WTC11 (cell line): ENCODE measurements at regions not wholly inside any gene's neighbourhood (a gene's known extent, or its start where the extent isn't known, plus 50 kb on each side); places are given as distances from the start of the nearest gene placed in this dataset.
A peak's percentile ranks its signal among the peaks of the same experiment; 100 is the strongest.

Experiments used
- ATAC-seq: fragments of 200-7000 bp; cut with Tn5 transposase; 2 replicates; pipeline ENCODE4 v1.10.0; 2021; ENCODE audit warnings: mild to moderate bottlenecking, moderate library complexity
- CTCF ChIA-PET: fragments of 300-600 bp; sonication (Branson Sonifier 250); formaldehyde crosslinking; loops from one replicate; lab custom pipeline; 2021; ENCODE audit warnings: antibody characterized with exemption; lab: Charles Lee
- POLR2A ChIA-PET: fragments of 350-600 bp; sonication (Branson Sonifier 250); formaldehyde crosslinking; loops from one replicate; lab custom pipeline; 2021; ENCODE audit warnings: antibody characterized with exemption; lab: Charles Lee
- DNase-seq: peaks from one replicate; pipeline ENCODE4 v3.0.0; 2021; ENCODE audit warnings: low spot score
- H3K27ac Mint-ChIP-seq: 2 replicates; pipeline ENCODE4 v1.8.0; 2021; ENCODE audit warnings: mixed read lengths
- H3K27me3 Mint-ChIP-seq: 2 replicates; pipeline ENCODE4 v1.8.0; 2021; ENCODE audit warnings: low read depth, mild to moderate bottlenecking, moderate library complexity, mixed read lengths
- H3K36me3 Mint-ChIP-seq: 2 replicates; pipeline ENCODE4 v1.8.0; 2021; ENCODE audit warnings: mixed read lengths
- H3K4me1 Mint-ChIP-seq: 2 replicates; pipeline ENCODE4 v1.8.0; 2022; ENCODE audit warnings: mixed read lengths
- H3K4me3 Mint-ChIP-seq: 2 replicates; pipeline ENCODE4 v1.8.0; 2021; ENCODE audit warnings: mild to moderate bottlenecking, moderate library complexity, mixed read lengths
- H3K9me3 Mint-ChIP-seq: 2 replicates; pipeline ENCODE4 v1.8.0; 2021; ENCODE audit warnings: mixed read lengths
- EMX1 ChIP-seq: fragments of 250-450 bp; sonication (Bioruptor Pico); IDR thresholded peaks from 2 replicates; pipeline ENCODE4 v1.8.0; 2021; ENCODE audit warnings: mild to moderate bottlenecking
- FOXJ3 ChIP-seq: sonication (generic); formaldehyde crosslinking; IDR thresholded peaks from 2 replicates; pipeline ENCODE4 v1.9.0; 2021; ENCODE audit warnings: missing genetic modification reagents, mild to moderate bottlenecking, borderline replicate concordance
- FOXK1 ChIP-seq: sonication (generic); formaldehyde crosslinking; IDR thresholded peaks from 2 replicates; pipeline ENCODE4 v1.8.0; 2022; ENCODE audit warnings: mild to moderate bottlenecking, moderate library complexity, missing genetic modification reagents
- FOXP1 ChIP-seq: sonication (generic); formaldehyde crosslinking; IDR thresholded peaks from 2 replicates; pipeline ENCODE4 v1.8.0; 2022; ENCODE audit warnings: missing genetic modification reagents, mild to moderate bottlenecking, moderate library complexity, borderline replicate concordance
- IRF2 ChIP-seq: sonication (generic); formaldehyde crosslinking; IDR thresholded peaks from 2 replicates; pipeline ENCODE4 v1.8.0; 2022; ENCODE audit warnings: low read depth, missing genetic modification reagents, borderline replicate concordance
- KAT7 ChIP-seq: sonication (generic); formaldehyde crosslinking; IDR thresholded peaks from 2 replicates; pipeline ENCODE4 v1.8.1; 2023; ENCODE audit warnings: missing genetic modification reagents, mild to moderate bottlenecking, borderline replicate concordance
- MXD4 ChIP-seq: fragments of 250-450 bp; sonication (Bioruptor Pico); IDR thresholded peaks from 2 replicates; pipeline ENCODE4 v1.8.0; 2021; ENCODE audit warnings: mild to moderate bottlenecking, moderate library complexity, borderline replicate concordance
- NFATC4 ChIP-seq: fragments of 250-450 bp; sonication (Bioruptor Pico); IDR thresholded peaks from 2 replicates; pipeline ENCODE4 v1.9.0; 2021; ENCODE audit warnings: mild to moderate bottlenecking
- NFE2L1 ChIP-seq: sonication (generic); formaldehyde crosslinking; IDR thresholded peaks from 2 replicates; pipeline ENCODE4 v1.8.1; 2023; ENCODE audit warnings: missing genetic modification reagents
- NR2C2 ChIP-seq: sonication (generic); formaldehyde crosslinking; IDR thresholded peaks from 2 replicates; pipeline ENCODE4 v1.8.0; 2022; ENCODE audit warnings: mild to moderate bottlenecking, missing genetic modification reagents
- RELA ChIP-seq: sonication (generic); formaldehyde crosslinking; IDR thresholded peaks from 2 replicates; pipeline ENCODE4 v1.8.1; 2022; ENCODE audit warnings: missing genetic modification reagents, mild to moderate bottlenecking, borderline replicate concordance
- SMAD3 ChIP-seq: sonication (generic); formaldehyde crosslinking; IDR thresholded peaks from 2 replicates; pipeline ENCODE4 v1.8.0; 2022; ENCODE audit warnings: missing genetic modification reagents, mild to moderate bottlenecking, borderline replicate concordance
- SP1 ChIP-seq: sonication (generic); formaldehyde crosslinking; conservative IDR thresholded peaks from 2 replicates; pipeline ENCODE4 v1.8.1; 2022; ENCODE audit warnings: missing genetic modification reagents
- ZNF416 ChIP-seq: fragments of 250-450 bp; sonication (Bioruptor Pico); IDR thresholded peaks from 2 replicates; pipeline ENCODE4 v1.9.0; 2021; ENCODE audit warnings: mild to moderate bottlenecking, inconsistent platforms
- ZNF671 ChIP-seq: fragments of 250-450 bp; sonication (Bioruptor Pico); IDR thresholded peaks from 2 replicates; pipeline ENCODE4 v1.8.0; 2021; ENCODE audit warnings: mild to moderate bottlenecking
- TF ChIP-seq, protein P1 (sequence below): fragments of 250-450 bp; sonication (Bioruptor Pico); IDR thresholded peaks from 2 replicates; pipeline ENCODE4 v1.9.0; 2021; ENCODE audit warnings: mild to moderate bottlenecking, borderline replicate concordance
- TF ChIP-seq, protein P2 (sequence below): sonication (generic); formaldehyde crosslinking; IDR thresholded peaks from 2 replicates; pipeline ENCODE4 v1.8.1; 2023; ENCODE audit warnings: mild to moderate bottlenecking, missing genetic modification reagents, moderate library complexity
- TF ChIP-seq, protein P3 (sequence below): sonication (generic); formaldehyde crosslinking; IDR thresholded peaks from 2 replicates; pipeline ENCODE4 v1.8.0; 2023; ENCODE audit warnings: mild to moderate bottlenecking, missing genetic modification reagents
- TF ChIP-seq, protein P4 (sequence below): sonication (generic); formaldehyde crosslinking; IDR thresholded peaks from 2 replicates; pipeline ENCODE4 v1.8.0; 2023; ENCODE audit warnings: missing genetic modification reagents, mild to moderate bottlenecking, borderline replicate concordance
- TF ChIP-seq, protein P5 (sequence below): sonication (generic); formaldehyde crosslinking; IDR thresholded peaks from 2 replicates; pipeline ENCODE4 v1.8.1; 2023; ENCODE audit warnings: mild to moderate bottlenecking, missing genetic modification reagents
- TF ChIP-seq, protein P6 (sequence below): sonication (generic); formaldehyde crosslinking; IDR thresholded peaks from 2 replicates; pipeline ENCODE4 v1.8.0; 2023; ENCODE audit warnings: missing genetic modification reagents

DNA sequence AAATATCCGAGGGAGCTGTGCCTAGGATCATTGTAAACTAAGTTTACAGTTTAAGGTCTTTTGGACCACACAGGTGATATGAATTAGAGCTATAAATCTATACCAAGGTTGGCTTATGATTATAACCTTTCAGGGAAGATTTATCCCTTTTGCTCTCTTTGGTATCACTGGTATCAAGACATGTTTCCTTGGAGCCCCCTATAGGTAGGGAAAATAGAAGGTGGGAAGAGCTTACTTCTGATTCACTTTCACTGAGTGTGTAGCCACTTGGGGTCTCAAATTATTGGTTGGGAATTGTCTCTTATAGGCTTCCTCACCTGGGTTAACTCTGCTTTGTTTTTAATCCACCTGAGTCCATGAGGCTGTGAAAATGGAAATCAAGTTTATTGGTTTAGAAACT, 262.1 kb upstream of the NR3C2 start:
- DNase-seq (no peak), ATAC-seq (peak; percentile 82)
- Mint-ChIP-seq H3K27me3 (no peaks in the 10 kb centered on the region), H3K4me1 (no peaks in the 10 kb centered on the region), H3K4me3 (no peak overlapping the region), H3K27ac (no peak overlapping the region), H3K9me3 (peaks cover 17% of the 10 kb centered on the region), H3K36me3 (peaks cover 8% of the 10 kb centered on the region; the same call in 1 of the 2 replicates)
- TF ChIP-seq, protein P1, sequence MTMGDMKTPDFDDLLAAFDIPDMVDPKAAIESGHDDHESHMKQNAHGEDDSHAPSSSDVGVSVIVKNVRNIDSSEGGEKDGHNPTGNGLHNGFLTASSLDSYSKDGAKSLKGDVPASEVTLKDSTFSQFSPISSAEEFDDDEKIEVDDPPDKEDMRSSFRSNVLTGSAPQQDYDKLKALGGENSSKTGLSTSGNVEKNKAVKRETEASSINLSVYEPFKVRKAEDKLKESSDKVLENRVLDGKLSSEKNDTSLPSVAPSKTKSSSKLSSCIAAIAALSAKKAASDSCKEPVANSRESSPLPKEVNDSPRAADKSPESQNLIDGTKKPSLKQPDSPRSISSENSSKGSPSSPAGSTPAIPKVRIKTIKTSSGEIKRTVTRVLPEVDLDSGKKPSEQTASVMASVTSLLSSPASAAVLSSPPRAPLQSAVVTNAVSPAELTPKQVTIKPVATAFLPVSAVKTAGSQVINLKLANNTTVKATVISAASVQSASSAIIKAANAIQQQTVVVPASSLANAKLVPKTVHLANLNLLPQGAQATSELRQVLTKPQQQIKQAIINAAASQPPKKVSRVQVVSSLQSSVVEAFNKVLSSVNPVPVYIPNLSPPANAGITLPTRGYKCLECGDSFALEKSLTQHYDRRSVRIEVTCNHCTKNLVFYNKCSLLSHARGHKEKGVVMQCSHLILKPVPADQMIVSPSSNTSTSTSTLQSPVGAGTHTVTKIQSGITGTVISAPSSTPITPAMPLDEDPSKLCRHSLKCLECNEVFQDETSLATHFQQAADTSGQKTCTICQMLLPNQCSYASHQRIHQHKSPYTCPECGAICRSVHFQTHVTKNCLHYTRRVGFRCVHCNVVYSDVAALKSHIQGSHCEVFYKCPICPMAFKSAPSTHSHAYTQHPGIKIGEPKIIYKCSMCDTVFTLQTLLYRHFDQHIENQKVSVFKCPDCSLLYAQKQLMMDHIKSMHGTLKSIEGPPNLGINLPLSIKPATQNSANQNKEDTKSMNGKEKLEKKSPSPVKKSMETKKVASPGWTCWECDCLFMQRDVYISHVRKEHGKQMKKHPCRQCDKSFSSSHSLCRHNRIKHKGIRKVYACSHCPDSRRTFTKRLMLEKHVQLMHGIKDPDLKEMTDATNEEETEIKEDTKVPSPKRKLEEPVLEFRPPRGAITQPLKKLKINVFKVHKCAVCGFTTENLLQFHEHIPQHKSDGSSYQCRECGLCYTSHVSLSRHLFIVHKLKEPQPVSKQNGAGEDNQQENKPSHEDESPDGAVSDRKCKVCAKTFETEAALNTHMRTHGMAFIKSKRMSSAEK (CRISPR knock-in tag) = no peak
- TF ChIP-seq EMX1 (CRISPR knock-in tag) (no peak), IRF2 (CRISPR knock-in tag) (no peak), NFE2L1 (no peak), SMAD3 (CRISPR knock-in tag) (no peak), FOXP1 (no peak)
- CTCF ChIA-PET = interaction anchor here (0.6 to 1.1 kb wide), 8 partner anchors 14 to 735 kb away, joined by 3 to 7 read pairs (median 3); no protein-coding TSS in a partner anchor
- POLR2A ChIA-PET = no interaction called here

DNA sequence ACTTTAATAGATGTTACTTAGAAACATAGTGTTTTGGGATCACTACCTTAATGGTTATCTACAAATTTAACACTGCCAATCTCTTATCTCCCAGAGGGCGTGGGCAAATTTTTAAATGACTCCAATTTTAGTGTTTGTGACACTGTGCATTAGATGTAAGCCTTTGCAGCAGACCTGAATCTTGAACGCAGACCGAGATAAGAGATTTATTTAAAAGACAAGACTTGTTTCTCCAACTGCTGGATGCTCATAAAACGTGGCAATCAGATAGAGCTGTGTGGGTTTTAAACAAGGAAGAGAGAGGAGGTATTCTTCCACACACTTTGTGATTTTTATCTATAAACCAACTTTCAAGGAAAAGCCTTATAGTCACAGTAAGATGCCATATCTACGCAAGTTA, 252.5 kb upstream of the NR3C2 start:
- H3K36me3 Mint-ChIP-seq = no peaks in the 10 kb centered on the region
- H3K9me3 Mint-ChIP-seq = no peaks in the 10 kb centered on the region
- POLR2A ChIA-PET = no interaction called here
- no peak overlapping the region for H3K4me3 Mint-ChIP-seq
- no peak for TF ChIP-seq SP1 (CRISPR knock-in tag)
- TF ChIP-seq, protein P2, sequence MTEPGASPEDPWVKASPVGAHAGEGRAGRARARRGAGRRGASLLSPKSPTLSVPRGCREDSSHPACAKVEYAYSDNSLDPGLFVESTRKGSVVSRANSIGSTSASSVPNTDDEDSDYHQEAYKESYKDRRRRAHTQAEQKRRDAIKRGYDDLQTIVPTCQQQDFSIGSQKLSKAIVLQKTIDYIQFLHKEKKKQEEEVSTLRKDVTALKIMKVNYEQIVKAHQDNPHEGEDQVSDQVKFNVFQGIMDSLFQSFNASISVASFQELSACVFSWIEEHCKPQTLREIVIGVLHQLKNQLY (CRISPR knock-in tag) = no peak
- TF ChIP-seq, protein P3, sequence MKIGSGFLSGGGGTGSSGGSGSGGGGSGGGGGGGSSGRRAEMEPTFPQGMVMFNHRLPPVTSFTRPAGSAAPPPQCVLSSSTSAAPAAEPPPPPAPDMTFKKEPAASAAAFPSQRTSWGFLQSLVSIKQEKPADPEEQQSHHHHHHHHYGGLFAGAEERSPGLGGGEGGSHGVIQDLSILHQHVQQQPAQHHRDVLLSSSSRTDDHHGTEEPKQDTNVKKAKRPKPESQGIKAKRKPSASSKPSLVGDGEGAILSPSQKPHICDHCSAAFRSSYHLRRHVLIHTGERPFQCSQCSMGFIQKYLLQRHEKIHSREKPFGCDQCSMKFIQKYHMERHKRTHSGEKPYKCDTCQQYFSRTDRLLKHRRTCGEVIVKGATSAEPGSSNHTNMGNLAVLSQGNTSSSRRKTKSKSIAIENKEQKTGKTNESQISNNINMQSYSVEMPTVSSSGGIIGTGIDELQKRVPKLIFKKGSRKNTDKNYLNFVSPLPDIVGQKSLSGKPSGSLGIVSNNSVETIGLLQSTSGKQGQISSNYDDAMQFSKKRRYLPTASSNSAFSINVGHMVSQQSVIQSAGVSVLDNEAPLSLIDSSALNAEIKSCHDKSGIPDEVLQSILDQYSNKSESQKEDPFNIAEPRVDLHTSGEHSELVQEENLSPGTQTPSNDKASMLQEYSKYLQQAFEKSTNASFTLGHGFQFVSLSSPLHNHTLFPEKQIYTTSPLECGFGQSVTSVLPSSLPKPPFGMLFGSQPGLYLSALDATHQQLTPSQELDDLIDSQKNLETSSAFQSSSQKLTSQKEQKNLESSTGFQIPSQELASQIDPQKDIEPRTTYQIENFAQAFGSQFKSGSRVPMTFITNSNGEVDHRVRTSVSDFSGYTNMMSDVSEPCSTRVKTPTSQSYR (CRISPR knock-in tag) = no peak
- TF ChIP-seq KAT7 = no peak
- TF ChIP-seq, protein P4, sequence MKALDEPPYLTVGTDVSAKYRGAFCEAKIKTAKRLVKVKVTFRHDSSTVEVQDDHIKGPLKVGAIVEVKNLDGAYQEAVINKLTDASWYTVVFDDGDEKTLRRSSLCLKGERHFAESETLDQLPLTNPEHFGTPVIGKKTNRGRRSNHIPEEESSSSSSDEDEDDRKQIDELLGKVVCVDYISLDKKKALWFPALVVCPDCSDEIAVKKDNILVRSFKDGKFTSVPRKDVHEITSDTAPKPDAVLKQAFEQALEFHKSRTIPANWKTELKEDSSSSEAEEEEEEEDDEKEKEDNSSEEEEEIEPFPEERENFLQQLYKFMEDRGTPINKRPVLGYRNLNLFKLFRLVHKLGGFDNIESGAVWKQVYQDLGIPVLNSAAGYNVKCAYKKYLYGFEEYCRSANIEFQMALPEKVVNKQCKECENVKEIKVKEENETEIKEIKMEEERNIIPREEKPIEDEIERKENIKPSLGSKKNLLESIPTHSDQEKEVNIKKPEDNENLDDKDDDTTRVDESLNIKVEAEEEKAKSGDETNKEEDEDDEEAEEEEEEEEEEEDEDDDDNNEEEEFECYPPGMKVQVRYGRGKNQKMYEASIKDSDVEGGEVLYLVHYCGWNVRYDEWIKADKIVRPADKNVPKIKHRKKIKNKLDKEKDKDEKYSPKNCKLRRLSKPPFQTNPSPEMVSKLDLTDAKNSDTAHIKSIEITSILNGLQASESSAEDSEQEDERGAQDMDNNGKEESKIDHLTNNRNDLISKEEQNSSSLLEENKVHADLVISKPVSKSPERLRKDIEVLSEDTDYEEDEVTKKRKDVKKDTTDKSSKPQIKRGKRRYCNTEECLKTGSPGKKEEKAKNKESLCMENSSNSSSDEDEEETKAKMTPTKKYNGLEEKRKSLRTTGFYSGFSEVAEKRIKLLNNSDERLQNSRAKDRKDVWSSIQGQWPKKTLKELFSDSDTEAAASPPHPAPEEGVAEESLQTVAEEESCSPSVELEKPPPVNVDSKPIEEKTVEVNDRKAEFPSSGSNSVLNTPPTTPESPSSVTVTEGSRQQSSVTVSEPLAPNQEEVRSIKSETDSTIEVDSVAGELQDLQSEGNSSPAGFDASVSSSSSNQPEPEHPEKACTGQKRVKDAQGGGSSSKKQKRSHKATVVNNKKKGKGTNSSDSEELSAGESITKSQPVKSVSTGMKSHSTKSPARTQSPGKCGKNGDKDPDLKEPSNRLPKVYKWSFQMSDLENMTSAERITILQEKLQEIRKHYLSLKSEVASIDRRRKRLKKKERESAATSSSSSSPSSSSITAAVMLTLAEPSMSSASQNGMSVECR (CRISPR knock-in tag) = no peak
- no peak for TF ChIP-seq NR2C2 (CRISPR knock-in tag)
- no peak for TF ChIP-seq NFATC4 (CRISPR knock-in tag)
- TF ChIP-seq, protein P5, sequence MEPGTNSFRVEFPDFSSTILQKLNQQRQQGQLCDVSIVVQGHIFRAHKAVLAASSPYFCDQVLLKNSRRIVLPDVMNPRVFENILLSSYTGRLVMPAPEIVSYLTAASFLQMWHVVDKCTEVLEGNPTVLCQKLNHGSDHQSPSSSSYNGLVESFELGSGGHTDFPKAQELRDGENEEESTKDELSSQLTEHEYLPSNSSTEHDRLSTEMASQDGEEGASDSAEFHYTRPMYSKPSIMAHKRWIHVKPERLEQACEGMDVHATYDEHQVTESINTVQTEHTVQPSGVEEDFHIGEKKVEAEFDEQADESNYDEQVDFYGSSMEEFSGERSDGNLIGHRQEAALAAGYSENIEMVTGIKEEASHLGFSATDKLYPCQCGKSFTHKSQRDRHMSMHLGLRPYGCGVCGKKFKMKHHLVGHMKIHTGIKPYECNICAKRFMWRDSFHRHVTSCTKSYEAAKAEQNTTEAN (CRISPR knock-in tag) = no peak
- TF ChIP-seq FOXK1 = no peak
- TF ChIP-seq ZNF671 = no peak
- no peak for TF ChIP-seq MXD4 (CRISPR knock-in tag)
- no peak for TF ChIP-seq RELA (CRISPR knock-in tag)
- TF ChIP-seq, protein P6, sequence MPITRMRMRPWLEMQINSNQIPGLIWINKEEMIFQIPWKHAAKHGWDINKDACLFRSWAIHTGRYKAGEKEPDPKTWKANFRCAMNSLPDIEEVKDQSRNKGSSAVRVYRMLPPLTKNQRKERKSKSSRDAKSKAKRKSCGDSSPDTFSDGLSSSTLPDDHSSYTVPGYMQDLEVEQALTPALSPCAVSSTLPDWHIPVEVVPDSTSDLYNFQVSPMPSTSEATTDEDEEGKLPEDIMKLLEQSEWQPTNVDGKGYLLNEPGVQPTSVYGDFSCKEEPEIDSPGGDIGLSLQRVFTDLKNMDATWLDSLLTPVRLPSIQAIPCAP (CRISPR knock-in tag) = no peak
- TF ChIP-seq FOXJ3 (CRISPR knock-in tag) = no peak
- no peak for TF ChIP-seq ZNF416 (CRISPR knock-in tag)
- 0 out of 2 replicates have a peak, but pooled peaks cover 5% of the 10 kb centered on the region for H3K4me1 Mint-ChIP-seq
- no peaks in the 10 kb centered on the region for H3K27me3 Mint-ChIP-seq
- DNase-seq (no peak), ATAC-seq (no peak)
- no peak overlapping the region for H3K27ac Mint-ChIP-seq
- CTCF ChIA-PET = no interaction called here
